Loucy (cell line): ENCODE measurements at regions not wholly inside any gene's neighbourhood (a gene's known extent, or its start where the extent isn't known, plus 50 kb on each side); places are given as distances from the start of the nearest gene placed in this dataset.

ENCODE experiments used
- H2AFZ ChIP-seq: fragments of 200-600 bp; sonication (generic); 2 replicates; pipeline ENCODE4 v1.6.0; 2016; ENCODE audit warnings: antibody characterized with exemption, mild to moderate bottlenecking, low read length, moderate library complexity
- H3F3A ChIP-seq: fragments of 200-600 bp; 2 replicates; pipeline ENCODE4 v1.6.0; 2016; ENCODE audit warnings: antibody characterized with exemption, low read depth, mild to moderate bottlenecking
- H3K27me3 ChIP-seq: fragments of 200-600 bp; sonication (generic); 2 replicates; pipeline ENCODE4 v1.6.1; 2014; ENCODE audit warnings: low read length, mild to moderate bottlenecking; ENCODE audit not compliant: insufficient read depth, poor library complexity, severe bottlenecking
- H3K36me3 ChIP-seq: fragments of 200-600 bp; sonication (generic); 2 replicates; pipeline ENCODE4 v1.6.1; 2016; ENCODE audit warnings: low read length; ENCODE audit not compliant: insufficient read depth
- H3K4me1 ChIP-seq: fragments of 200-600 bp; sonication (generic); 2 replicates; pipeline ENCODE4 v1.5.1; 2014; ENCODE audit warnings: low read length, mild to moderate bottlenecking; ENCODE audit not compliant: insufficient read depth, poor library complexity, severe bottlenecking
- H3K4me2 ChIP-seq: fragments of 200-600 bp; sonication (generic); 2 replicates; pipeline ENCODE4 v1.6.0; 2014; ENCODE audit warnings: antibody characterized with exemption, low read length, low read depth, mild to moderate bottlenecking; ENCODE audit not compliant: poor library complexity, severe bottlenecking
- H3K4me3 ChIP-seq: fragments of 200-600 bp; sonication (generic); 2 replicates; pipeline ENCODE4 v1.5.1; 2014; ENCODE audit warnings: low read length, mild to moderate bottlenecking, mixed read lengths; ENCODE audit not compliant: poor library complexity, severe bottlenecking
- H3K79me2 ChIP-seq: fragments of 200-600 bp; sonication (generic); 2 replicates; pipeline ENCODE4 v1.6.1; 2014; ENCODE audit warnings: low read length; ENCODE audit not compliant: insufficient read depth
- H3K9ac ChIP-seq: fragments of 200-600 bp; sonication (generic); 2 replicates; pipeline ENCODE4 v1.6.0; 2014; ENCODE audit warnings: mild to moderate bottlenecking, low read depth, low read length, moderate library complexity; ENCODE audit not compliant: poor library complexity, severe bottlenecking
- H3K9me2 ChIP-seq: fragments of 200-600 bp; sonication (generic); replicated peaks from 2 replicates; pipeline ENCODE4 v1.6.1; 2016; ENCODE audit warnings: low read depth, low read length, mixed read lengths
- H3K9me3 ChIP-seq: fragments of 200-600 bp; sonication (generic); 2 replicates; pipeline ENCODE4 v1.6.1; 2014; ENCODE audit warnings: mild to moderate bottlenecking, antibody characterized with exemption, low read length, low read depth; ENCODE audit not compliant: insufficient read depth
- H4K20me1 ChIP-seq: fragments of 200-600 bp; sonication (generic); 2 replicates; pipeline ENCODE4 v1.6.0; 2014; ENCODE audit warnings: antibody characterized with exemption, low read length, mild to moderate bottlenecking; ENCODE audit not compliant: insufficient read depth, poor library complexity, severe bottlenecking
- EZH2phosphoT487 ChIP-seq: fragments of 200-600 bp; IDR thresholded peaks from 2 replicates; pipeline ENCODE4 v1.6.1; 2018; ENCODE audit warnings: antibody characterized with exemption, mild to moderate bottlenecking, moderate library complexity, borderline replicate concordance
- TF ChIP-seq, protein P1 (sequence below): fragments of 200-600 bp; sonication (generic); conservative IDR thresholded peaks from 2 replicates; pipeline ENCODE4 v1.5.1; 2014; ENCODE audit warnings: mild to moderate bottlenecking, antibody characterized with exemption, low read length

DNA sequence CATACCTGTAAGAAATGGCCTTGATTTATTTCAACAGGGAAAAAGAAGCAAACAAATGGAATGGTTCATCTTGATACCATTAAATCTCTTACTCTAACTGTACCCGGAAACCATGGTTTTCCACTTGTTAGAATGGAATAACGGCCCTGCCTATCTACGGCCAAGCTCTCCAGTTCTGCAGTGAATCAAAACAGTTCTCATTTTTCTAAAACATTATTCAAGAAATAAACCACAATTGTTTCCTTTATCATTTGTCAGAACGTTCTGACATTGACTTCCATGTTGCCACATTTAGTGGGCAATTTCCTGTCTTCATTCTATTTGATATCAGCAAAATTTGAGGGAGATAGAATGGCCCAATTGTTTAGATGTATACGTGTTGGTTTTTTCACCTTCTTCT lies 118.8 kb upstream of the CDH19 start:
- Histone ChIP-seq H3K9ac (no peak overlapping the region), H3F3A (no peaks in the 10 kb centered on the region), H3K79me2 (no peaks in the 10 kb centered on the region), H3K4me2 (no peak overlapping the region), H3K9me2 (no peaks in the 10 kb centered on the region), H3K4me1 (no peaks in the 10 kb centered on the region), H2AFZ (no peak overlapping the region), H4K20me1 (no peaks in the 10 kb centered on the region), H3K9me3 (no peaks in the 10 kb centered on the region), H3K27me3 (no peaks in the 10 kb centered on the region), H3K4me3 (no peak overlapping the region), H3K36me3 (no peaks in the 10 kb centered on the region)
- no peak for TF ChIP-seq EZH2phosphoT487
- TF ChIP-seq, protein P1, sequence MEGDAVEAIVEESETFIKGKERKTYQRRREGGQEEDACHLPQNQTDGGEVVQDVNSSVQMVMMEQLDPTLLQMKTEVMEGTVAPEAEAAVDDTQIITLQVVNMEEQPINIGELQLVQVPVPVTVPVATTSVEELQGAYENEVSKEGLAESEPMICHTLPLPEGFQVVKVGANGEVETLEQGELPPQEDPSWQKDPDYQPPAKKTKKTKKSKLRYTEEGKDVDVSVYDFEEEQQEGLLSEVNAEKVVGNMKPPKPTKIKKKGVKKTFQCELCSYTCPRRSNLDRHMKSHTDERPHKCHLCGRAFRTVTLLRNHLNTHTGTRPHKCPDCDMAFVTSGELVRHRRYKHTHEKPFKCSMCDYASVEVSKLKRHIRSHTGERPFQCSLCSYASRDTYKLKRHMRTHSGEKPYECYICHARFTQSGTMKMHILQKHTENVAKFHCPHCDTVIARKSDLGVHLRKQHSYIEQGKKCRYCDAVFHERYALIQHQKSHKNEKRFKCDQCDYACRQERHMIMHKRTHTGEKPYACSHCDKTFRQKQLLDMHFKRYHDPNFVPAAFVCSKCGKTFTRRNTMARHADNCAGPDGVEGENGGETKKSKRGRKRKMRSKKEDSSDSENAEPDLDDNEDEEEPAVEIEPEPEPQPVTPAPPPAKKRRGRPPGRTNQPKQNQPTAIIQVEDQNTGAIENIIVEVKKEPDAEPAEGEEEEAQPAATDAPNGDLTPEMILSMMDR: no peak

DNA sequence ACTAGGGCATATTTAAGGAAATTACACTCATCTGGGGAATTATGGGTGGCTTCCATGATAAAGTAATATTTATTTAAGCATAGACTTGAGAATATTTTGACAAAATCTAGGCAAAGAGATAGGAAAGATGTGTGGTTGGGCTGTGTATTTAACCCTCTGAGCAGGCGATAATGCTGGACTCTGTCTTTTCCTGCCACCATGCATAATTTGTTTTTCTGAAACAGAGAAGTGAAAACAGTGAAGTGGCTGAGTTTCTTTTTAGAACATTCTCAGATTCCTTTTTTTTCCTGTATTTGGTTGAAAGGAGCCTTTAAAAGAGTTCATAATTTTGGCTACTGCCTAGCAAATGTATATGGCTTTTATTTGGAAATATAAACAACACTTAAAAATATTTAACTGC lies 104.8 kb upstream of the CDH19 start:
- no peak for TF ChIP-seq EZH2phosphoT487
- TF ChIP-seq, protein P1: no peak
- no peak overlapping the region for H3K4me2 ChIP-seq
- H3K79me2 ChIP-seq: no peaks in the 10 kb centered on the region

DNA sequence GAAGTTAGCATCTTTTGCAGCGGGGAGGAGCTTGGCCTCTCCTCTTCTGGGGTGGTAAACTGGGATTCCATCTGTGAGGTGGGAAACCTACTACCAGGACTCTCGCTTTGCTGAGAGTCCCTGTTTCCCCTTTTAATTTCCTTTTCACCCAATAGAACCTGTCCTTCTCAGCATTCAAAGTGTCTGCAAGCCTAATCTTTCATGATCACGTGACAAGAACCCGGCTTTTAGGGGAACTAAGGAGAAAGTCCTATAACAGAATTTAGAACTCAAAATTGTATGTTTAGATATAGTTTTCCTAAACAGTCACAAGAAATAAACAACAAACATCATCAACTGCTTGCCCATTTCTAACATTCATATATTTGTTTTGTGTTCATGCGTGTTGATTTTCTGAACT lies 103.6 kb upstream of the CDH19 start:
- no peaks in the 10 kb centered on the region for H3K79me2 ChIP-seq
- H3K9me2 ChIP-seq: no peaks in the 10 kb centered on the region
- no peaks in the 10 kb centered on the region for H3K27me3 ChIP-seq
- TF ChIP-seq, protein P1: no peak
- TF ChIP-seq EZH2phosphoT487: no peak
- no peak overlapping the region for H3K4me2 ChIP-seq
- no peak overlapping the region for H2AFZ ChIP-seq
- H3K9ac ChIP-seq: no peak overlapping the region
- H3K4me1 ChIP-seq: no peaks in the 10 kb centered on the region
- no peaks in the 10 kb centered on the region for H4K20me1 ChIP-seq
- no peaks in the 10 kb centered on the region for H3K36me3 ChIP-seq
- no peaks in the 10 kb centered on the region for H3K9me3 ChIP-seq
- no peaks in the 10 kb centered on the region for H3F3A ChIP-seq
- no peak overlapping the region for H3K4me3 ChIP-seq

More for the DNA sequence above, 104.8 kb upstream of the CDH19 start:
- Histone ChIP-seq H3K9me2 (no peaks in the 10 kb centered on the region), H3K4me1 (no peaks in the 10 kb centered on the region), H3K27me3 (no peaks in the 10 kb centered on the region), H3K4me3 (no peak overlapping the region), H3K9ac (no peak overlapping the region), H3K9me3 (no peaks in the 10 kb centered on the region), H3K36me3 (no peaks in the 10 kb centered on the region), H2AFZ (no peak overlapping the region), H3F3A (no peaks in the 10 kb centered on the region), H4K20me1 (no peaks in the 10 kb centered on the region)
